ENCODE measurements at regions not wholly inside any gene's neighbourhood (a gene's known extent, or its start where the extent isn't known, plus 50 kb on each side); places are given as distances from the start of the nearest gene placed in this dataset.

GRCh38 chr18:47420130-47420529 is 168.7 kb upstream of the SKOR2 start:
- H3K27ac ChIP-seq, result no peak overlapping the region
- TF ChIP-seq ZFX (IDR thresholded peaks at IDR 0.05; ENCODE audit: borderline replicate concordance) (no peak), CTCF (IDR thresholded peaks at IDR 0.05) (no peak)

DNA sequence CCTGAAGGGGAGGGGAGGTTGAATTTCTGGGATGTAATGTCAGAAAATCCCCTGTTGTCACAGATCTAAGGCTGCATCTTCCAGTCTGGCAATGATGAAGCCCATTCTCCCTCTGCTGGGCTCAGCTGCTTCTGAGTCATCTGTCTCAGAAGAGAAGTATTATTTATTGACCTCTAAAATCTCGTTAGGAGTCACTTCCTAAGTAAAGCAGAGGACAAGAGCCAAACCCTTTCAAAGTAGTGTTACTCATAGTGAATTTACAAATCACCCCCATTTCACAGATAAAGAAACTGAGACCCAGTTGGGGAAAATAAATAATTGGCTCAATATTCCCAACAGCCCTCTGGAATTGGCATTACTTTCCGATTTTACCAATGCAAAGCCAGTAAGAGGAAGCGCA is 167.3 kb upstream of the SKOR2 start:
- H3K27ac ChIP-seq, result no peak overlapping the region

DNA sequence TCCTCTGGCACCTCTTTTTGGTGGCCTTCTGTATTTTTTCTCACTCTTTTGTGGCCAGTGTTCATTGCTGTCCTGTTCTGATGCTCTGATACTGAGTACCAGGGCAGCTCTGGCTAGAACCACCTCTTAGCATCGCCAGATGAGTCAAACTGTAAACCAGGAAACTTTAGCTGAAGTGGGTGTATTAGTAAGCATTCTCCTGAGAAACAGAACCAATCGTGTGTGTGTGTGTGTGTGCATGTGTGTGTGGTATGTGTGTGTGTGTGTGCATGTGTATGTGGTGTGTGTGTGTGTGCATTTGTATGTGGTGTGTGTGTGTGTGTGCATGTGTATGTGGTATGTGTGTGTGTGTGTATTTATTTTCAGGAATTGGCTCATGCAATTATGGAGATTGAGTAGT is 166.3 kb upstream of the SKOR2 start:
- TF ChIP-seq CTCF (IDR thresholded peaks at IDR 0.05) (no peak), ZFX (IDR thresholded peaks at IDR 0.05; ENCODE audit: borderline replicate concordance) (no peak)
- no peak overlapping the region for H3K27ac ChIP-seq

More for the DNA sequence above, 167.3 kb upstream of the SKOR2 start:
- no peak for TF ChIP-seq CTCF (IDR thresholded peaks at IDR 0.05)
- no peak for TF ChIP-seq ZFX (IDR thresholded peaks at IDR 0.05; ENCODE audit: borderline replicate concordance)

- TF ChIP-seq CTCF (IDR thresholded peaks at IDR 0.05), result no peak
- no peak for TF ChIP-seq ZFX (IDR thresholded peaks at IDR 0.05; ENCODE audit: borderline replicate concordance)
- H3K27ac ChIP-seq, result no peak overlapping the region
Measured at GRCh38 chr18:47415881-47416280, 164.4 kb upstream of the SKOR2 start.

DNA sequence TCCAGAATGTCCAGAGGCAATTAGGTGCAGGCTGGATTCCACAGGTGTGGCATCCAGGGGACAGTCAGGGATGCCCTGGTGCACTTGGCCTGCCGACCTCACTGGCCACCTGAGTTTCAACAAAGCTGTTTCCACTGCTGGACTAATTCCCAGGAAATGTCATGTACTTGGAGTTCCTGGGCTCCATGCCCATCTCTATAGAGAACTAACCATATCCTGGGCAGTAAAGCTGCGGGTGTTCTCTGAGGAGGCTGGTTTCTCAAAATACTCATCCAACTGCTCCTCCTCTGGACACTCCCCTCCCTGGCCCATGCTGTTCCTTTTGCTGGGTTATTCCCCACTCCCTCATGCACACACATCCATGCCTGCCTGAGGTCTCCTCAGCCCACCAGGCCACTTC is 161.9 kb upstream of the SKOR2 start:
- TF ChIP-seq ZFX (IDR thresholded peaks at IDR 0.05; ENCODE audit: borderline replicate concordance) (no peak), CTCF (IDR thresholded peaks at IDR 0.05) (no peak)
- H3K27ac ChIP-seq, result no peak overlapping the region

DNA sequence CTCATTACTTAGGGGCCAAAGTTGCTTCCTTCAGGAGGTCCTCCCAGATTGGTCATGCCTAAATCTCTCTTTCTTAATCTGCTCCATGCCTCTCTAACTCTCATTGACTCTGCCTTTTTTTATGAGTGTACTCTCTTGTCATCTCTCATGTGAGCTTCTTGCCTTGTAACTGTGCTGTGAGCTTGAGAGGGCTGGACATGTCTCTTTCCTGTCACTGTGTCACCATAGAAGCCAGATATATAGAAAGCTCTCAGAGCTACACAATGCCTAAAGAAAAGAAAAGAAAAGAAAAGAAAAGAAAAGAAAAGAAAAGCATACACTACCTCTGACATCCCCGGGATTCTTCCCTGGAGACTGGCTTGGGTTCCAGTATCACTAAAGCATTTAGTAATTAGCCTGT is 161.5 kb upstream of the SKOR2 start:
- no peak for TF ChIP-seq CTCF (IDR thresholded peaks at IDR 0.05)
- TF ChIP-seq ZFX (IDR thresholded peaks at IDR 0.05; ENCODE audit: borderline replicate concordance), result no peak
- no peak overlapping the region for H3K27ac ChIP-seq

GRCh38 chr18:47411159-47411558 is 159.7 kb upstream of the SKOR2 start:
- H3K27ac ChIP-seq, result no peak overlapping the region
- TF ChIP-seq CTCF (IDR thresholded peaks at IDR 0.05) (no peak), ZFX (IDR thresholded peaks at IDR 0.05; ENCODE audit: borderline replicate concordance) (no peak)
